OCI-M2 (cell line): ENCODE measurements at regions not wholly inside any gene's neighbourhood (a gene's known extent, or its start where the extent isn't known, plus 50 kb on each side); places are given as distances from the start of the nearest gene placed in this dataset.

Source experiments
- DNase-seq: peaks from one replicate; lab custom pipeline; 2025; ENCODE audit not compliant: unreplicated experiment; lab: John Stamatoyannopoulos, UW

DNA sequence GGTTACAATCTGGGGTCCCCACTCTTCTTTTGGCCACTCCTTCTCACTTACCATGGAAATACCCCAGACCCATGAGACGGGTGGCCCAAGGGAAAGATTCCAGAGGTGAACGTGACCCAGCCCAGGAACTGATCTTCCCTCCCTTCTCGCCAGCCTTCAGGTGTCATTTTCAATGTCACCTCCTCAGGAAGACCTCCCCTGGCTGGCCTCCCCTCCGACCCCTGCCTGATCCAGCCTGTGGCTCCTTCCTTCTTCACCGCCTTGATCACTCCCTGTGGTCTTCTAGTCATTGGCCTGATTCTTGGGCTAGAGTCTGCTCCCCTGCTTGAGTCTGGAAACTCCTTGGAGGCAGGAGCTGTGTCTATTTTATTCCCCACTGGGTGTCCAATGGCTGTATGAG lies 146.1 kb downstream of the SMAD6 start:
- DNase-seq = no peak

GRCh38 chr15:66848686-66849392 lies 146.8 kb downstream of the SMAD6 start:
- DNase-seq = no peak

DNA sequence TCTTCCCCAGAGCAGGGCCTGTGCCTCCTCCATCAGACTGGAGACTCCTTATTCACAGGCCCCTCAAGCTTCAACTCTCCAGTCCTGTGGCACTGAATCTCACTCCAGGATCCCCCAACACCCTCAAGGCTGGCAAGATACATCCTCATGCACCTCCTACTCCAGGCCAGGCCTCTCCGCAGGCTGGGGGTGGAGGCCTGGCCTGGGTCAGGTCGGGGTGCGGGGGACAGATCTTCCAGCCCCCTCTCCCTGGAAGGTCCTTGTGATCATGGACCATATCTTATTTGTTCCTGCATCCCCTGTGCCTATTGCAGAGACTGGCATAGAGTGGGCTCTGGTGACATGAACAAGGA lies 147.3 kb downstream of the SMAD6 start:
- DNase-seq = no peak

DNA sequence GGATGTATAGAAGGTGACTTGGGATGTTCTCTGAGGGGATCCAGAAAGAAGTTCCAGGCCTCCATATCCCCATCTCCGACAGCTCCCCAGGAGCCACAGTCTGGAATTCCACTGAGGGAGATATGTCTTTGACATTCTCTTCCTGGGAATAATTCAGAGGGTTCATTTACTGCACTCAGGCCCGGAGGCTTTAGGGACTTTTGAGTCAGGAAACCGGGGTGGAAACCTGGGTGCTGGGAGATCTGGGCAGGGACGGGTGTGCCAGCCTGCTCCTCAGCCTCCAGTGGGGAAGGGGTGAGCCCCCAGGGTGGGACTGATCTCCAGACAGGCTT lies 147.7 kb downstream of the SMAD6 start:
- DNase-seq = no peak

DNA sequence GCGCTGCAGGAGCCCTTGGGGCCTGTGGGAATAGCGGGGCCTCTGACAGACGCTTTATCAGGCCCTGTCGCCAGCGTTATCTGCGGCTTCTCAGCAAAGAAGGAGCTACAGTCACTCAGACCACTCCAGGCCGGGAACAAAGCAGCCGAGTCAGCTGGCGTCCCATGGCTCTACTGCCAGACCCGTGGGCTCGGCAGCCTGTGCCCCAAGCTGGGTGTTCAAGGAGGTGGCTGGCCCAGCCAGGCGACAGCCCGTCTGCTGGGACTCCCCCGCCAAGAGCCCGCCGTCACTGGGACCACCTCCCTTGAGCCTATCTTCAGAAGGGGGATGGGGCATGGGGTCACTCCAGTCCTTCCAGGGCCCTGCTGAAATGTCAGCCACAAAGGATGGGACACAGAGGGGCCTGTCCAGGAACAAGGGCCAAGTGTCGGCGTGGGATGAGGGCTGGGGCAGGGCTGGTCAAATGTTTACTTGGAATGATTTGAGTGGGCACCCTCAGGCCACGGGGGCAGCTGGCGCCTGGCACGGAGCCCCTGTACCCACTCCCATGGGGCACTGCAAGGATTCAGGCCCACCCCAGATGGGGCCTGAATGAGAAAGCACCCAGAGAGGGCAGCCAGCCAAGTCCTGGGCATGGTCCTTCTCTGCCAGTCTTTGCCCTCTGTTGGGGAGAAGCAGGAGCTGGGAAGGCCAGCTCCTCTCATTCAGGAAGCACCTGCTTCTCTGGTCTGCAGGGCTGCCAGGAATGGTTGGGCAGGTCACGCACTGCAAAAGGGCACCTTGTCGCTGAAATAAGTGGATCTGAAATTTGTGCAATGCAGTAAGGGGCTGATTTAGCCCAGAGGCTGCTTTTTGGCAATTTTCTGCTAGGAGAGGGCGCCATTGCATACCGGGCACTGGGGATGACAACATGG lies 148.3 kb downstream of the SMAD6 start:
- DNase-seq = no peak

DNA sequence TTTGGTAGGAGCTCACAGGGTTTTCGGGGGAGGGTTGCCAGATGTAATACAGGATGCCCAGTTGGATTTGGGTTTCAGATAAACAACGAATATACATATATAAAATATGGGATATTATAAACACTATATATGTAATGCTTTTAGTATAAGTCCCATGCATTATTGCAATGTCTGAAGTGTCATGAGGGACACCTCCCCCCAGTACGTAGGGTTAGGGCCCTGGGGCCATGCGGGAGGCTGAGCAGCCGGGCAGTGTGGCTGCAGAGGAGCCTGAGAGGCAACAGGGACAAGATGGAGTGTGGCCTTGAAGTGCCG lies 148.9 kb downstream of the SMAD6 start:
- DNase-seq = no peak

DNA sequence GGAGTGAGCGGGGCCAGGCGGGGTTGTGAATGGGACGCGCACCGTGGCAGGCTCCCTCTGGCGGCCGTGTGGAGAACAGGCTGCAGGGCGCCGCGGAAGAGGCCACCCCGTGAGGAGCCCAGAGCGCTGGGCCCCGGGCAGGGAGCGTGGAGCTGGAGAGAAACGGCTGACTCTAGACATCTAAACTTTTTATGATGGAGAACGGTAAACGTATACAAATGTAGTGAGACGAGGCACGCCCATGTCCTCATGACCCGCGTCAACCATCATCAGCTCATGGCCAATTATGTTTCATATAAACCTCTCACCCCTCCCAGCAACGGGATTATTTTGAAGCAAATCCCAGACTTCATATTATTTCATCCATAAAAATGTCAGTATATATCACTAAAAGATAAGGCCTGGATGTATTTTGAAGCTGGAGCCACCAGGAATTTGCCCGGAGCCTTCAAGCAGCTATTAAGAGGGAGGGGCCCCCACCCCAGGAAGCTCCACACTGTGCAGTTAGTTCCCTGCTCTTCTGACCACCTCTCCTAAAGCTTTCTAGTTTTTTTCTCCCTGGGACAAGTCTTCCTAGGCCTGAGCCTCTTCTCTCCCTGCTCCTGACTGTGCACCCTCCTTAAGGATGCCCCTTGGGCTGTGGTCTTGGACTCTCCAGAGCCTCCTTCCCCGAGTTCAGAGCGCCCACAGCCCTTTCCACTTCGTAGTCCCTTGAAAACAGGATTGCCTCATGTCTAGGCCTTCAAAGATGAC lies 149.5 kb downstream of the SMAD6 start:
- no peak for DNase-seq

- no peak for DNase-seq
These were observed 150.2 kb downstream of the SMAD6 start for GRCh38 chr15:66852064-66852905.

- DNase-seq = no peak
These were observed 152.3 kb downstream of the SMAD6 start for GRCh38 chr15:66854012-66854965.

DNA sequence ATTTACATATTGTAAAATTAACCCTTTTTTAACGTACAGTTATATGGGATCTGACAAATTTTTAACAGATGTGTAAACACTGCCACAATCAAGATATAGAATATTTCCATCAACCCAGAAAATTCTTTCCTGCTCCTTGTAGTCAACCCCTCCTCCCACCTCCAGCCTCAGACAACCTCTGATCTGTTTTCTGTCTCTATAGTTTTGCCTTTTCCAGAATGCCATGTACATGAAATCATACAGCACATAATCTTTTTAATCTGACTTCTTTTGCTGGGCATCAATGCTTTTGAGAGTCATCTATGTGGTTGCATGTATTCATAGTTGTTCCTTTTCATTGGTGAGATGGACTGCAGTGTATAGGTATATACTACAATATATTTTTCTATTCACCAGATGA lies 153.0 kb downstream of the SMAD6 start:
- DNase-seq = no peak

DNA sequence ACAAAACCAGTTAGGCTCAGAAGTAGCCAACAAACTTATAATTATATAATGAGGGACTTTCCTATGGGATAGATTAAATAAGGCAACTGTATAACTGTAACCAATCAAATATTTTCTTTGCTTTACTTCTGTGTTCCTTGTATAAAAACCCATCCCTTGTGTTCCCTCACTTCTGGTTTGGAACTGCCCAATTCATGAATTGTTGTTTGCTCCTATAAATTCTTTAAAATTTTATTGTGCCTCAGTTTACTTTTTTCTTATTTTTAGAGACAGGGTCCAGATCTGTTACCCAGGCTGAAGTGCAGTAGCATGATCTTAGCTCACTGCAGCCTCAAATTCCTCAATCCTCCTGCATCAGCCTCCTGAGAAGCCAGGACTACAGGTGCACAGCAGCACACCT lies 155.7 kb downstream of the SMAD6 start:
- no peak for DNase-seq

DNA sequence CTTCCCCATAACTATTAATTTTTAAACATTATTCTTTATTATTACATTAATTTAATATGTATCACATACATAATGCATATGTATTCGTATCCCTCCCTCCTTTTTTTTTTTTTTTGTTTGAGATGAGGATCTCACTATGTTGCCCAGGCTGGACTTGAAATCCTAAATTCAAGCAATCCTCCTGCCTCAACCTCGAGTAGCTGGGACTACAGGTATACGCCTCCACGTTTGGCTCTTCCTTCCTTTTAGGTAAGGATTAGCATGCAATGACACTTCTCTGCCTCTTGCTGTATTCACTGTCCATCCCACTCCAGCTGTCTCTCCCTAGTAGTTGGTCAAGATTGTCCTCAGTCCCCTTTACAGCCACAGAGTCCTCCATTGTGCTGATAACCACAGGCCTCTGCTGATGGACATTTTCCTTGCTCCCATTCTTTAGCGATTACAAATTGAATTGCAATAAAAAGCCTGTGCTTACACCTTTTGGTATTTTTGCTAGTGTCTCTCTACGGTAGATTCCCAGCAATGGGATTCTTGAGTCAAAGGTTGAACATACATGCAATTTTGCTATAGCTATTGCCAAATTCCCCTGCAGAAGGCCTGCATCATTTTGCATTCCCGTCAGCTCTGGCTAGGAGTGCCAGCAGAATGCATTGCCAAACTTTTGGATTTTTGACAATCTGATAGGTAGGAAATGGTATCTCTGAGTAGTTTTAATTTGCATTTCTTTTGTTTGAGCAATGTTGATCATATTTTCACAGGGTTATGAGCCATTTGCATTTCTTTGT lies 156.6 kb downstream of the SMAD6 start:
- no peak for DNase-seq

DNA sequence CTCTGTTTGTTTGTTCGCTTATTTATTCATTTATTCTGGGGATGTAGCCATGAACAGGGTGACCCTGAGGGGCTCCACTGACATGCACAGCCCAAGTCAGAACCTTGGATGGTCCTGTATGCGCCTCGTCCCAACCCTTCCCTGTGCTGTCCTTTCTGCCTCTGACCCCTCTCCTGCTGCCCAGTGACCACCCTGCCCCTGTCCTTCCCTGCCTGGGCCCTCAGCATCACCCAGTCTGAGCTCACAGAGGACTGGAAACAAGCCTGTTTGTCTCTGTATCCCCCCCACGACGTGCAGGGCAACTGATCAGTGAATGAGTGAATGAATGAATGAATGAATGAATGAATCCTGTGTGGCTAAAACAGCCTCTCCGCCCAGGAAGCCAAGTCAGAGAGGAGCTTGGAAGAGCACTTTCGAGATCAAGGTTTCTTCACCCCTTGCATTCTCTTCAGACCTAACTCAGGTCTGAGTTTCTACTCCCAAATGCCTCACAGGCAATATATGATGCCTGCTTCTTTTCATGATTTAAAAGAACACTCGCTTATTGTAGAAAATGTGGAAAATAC lies 157.7 kb downstream of the SMAD6 start:
- no peak for DNase-seq

GRCh38 chr15:66860844-66861243 lies 158.8 kb downstream of the SMAD6 start:
- no peak for DNase-seq

DNA sequence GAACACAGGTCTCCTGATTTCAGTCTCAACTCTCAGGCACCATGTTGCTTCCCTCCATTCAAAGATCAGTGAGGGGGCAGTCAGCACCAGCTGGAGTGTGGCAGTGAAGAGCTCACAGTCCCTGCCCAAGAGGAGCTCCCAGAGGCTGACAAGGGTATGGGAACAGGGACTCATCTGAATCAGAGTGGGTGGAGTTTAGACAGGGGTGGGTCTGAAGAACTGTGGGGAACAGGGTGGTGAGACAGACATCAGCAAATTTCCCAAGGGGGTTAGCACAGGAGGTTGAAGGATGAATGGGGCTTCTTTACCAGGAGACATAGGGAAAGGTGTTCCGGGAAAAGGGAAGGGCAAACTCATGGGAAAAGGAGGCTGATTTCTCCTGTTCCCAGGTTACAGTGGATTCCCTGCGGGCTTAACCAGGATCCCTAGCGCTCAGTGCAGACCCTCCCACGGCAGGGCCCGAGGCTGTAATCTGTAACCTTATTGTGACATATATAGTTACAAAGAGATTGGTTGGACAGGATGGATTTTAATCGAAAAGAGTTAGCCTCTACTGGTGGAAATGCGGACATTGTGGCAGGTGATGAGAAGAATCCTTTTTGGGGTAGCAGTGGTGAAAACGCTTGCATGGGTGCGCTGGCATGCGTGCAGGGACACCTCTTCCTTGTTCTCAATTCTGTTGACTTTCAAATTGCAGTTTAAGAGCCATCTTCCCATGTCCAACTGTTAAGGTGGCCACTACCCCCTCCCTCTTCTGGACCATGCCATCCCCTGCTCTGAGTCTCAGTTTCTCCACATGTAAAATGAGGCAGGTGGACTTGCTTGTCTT lies 160.3 kb downstream of the SMAD6 start:
- no peak for DNase-seq

GRCh38 chr15:66862940-66863335 lies 160.9 kb downstream of the SMAD6 start:
- DNase-seq = no peak

GRCh38 chr15:66863390-66864085 lies 161.5 kb downstream of the SMAD6 start:
- DNase-seq = no peak
